SK-N-MC (cell line): ENCODE measurements at regions not wholly inside any gene's neighbourhood (a gene's known extent, or its start where the extent isn't known, plus 50 kb on each side); places are given as distances from the start of the nearest gene placed in this dataset.

Experiments
- DNase-seq: peaks from one replicate; pipeline ENCODE4 v3.0.0-alpha.2; 2011; ENCODE audit warnings: low read depth, low spot score
- H3K27ac ChIP-seq: fragments of 200-600 bp; sonication (generic); 2 replicates; pipeline ENCODE4 v1.5.1; 2016; ENCODE audit warnings: mixed run types
- H3K36me3 ChIP-seq: fragments of 200-600 bp; sonication (generic); 2 replicates; pipeline ENCODE4 v1.6.1; 2017; ENCODE audit warnings: antibody characterized with exemption, low read length, mixed read lengths; ENCODE audit not compliant: insufficient read depth
- H3K4me3 ChIP-seq: fragments of 200-600 bp; sonication (generic); 2 replicates; pipeline ENCODE4 v1.5.1; 2016
- H3K9ac ChIP-seq: fragments of 200-600 bp; sonication (generic); 2 replicates; pipeline ENCODE4 v1.8.0; 2017; ENCODE audit warnings: mixed run types, mixed read lengths; ENCODE audit not compliant: insufficient read length
- H3K9me3 ChIP-seq: fragments of 200-600 bp; sonication (generic); 2 replicates; pipeline ENCODE4 v1.6.1; 2017; ENCODE audit warnings: low read depth, mild to moderate bottlenecking, antibody characterized with exemption, low read length, moderate library complexity, mixed read lengths
- EZH2 ChIP-seq: fragments of 200-600 bp; sonication (generic); IDR thresholded peaks from one replicate; pipeline ENCODE4 v1.6.1; 2017; ENCODE audit warnings: antibody characterized with exemption
- FOXP2 ChIP-seq: optimal IDR thresholded peaks from 2 replicates; pipeline ENCODE3; 2011; ENCODE audit warnings: mild to moderate bottlenecking, moderate library complexity; ENCODE audit not compliant: insufficient read depth; ENCODE audit errors: extremely low read length, control extremely low read depth
- POLR2AphosphoS5 ChIP-seq: IDR thresholded peaks from 2 replicates; pipeline ENCODE4 v1.6.1; 2012; ENCODE audit warnings: mild to moderate bottlenecking, low read depth, low read length, borderline replicate concordance

- Histone ChIP-seq H3K4me3 (no peak overlapping the region), H3K9ac (no peak overlapping the region), H3K27ac (no peak overlapping the region), H3K9me3 (no peaks in the 10 kb centered on the region), H3K36me3 (no peaks in the 10 kb centered on the region)
- no peak for TF ChIP-seq EZH2
- no peak for TF ChIP-seq FOXP2
- no peak for TF ChIP-seq POLR2AphosphoS5
- DNase-seq: no peak
Observed at GRCh38 chr11:38019072-38019775, 1421.2 kb upstream of the RAG2 start.

GRCh38 chr11:38014405-38014804 is 1416.4 kb upstream of the RAG2 start:
- TF ChIP-seq EZH2 (no peak), POLR2AphosphoS5 (no peak), FOXP2 (no peak)
- peak overlapping the region; percentile 1; the same call in 1 of the 2 replicates for H3K27ac ChIP-seq

DNA sequence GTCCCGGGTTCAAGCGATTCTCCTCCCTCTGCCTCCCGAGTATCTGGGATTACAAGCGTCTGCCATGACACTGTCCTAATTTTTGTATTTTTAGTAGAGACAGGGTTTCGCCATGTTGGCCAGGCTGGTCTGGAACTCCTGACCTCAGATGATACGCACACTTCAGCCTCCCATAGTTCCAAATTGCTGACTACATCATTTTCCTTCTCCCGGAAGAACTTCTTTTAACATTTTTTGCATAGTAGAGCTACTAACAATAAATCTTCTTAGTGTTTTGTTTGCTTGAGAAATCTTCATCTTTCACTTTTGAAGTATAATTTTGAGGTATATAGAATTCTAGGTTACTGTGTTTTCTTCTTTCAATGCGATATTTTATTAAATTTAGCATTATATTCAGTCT is 1415.1 kb upstream of the RAG2 start:
- Histone ChIP-seq H3K4me3 (no peak overlapping the region), H3K9me3 (no peaks in the 10 kb centered on the region), H3K36me3 (no peaks in the 10 kb centered on the region), H3K27ac (no peak overlapping the region), H3K9ac (no peak overlapping the region)
- TF ChIP-seq POLR2AphosphoS5 (no peak), EZH2 (no peak), FOXP2 (no peak)
- no peak for DNase-seq

More at GRCh38 chr11:38014405-38014804, 1416.4 kb upstream of the RAG2 start:
- Histone ChIP-seq H3K9ac (no peak overlapping the region), H3K4me3 (peak overlapping the region; percentile 19; the same call in 1 of the 2 replicates), H3K36me3 (no peaks in the 10 kb centered on the region), H3K9me3 (no peaks in the 10 kb centered on the region)
- peak; percentile 53 for DNase-seq

- H3K9me3 ChIP-seq: no peaks in the 10 kb centered on the region
- H3K27ac ChIP-seq: no peak overlapping the region
- TF ChIP-seq EZH2 (no peak), POLR2AphosphoS5 (no peak), FOXP2 (no peak)
- no peaks in the 10 kb centered on the region for H3K36me3 ChIP-seq
- no peak overlapping the region for H3K9ac ChIP-seq
- no peak overlapping the region for H3K4me3 ChIP-seq
- no peak for DNase-seq
Observed at GRCh38 chr11:38011496-38011895, 1413.5 kb upstream of the RAG2 start.

DNA sequence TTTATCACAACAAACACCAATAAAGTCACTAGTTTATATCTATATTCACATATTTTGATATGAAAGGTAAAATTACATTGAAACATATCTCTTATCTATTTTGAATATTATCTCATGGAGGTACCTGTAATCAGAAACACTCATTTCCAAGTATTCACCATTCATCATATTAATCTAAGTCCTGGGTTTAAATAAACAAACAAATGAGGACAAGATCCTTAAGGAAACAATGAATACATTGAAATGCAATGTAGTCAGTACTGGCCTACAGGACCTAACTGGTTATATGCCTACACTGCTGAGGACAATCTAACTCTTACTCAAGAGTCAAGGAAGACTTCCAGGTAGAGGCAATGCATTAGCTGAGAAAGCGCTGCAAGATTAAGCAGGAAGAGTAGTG is 1411.9 kb upstream of the RAG2 start:
- no peaks in the 10 kb centered on the region for H3K36me3 ChIP-seq
- no peak for DNase-seq
- H3K27ac ChIP-seq: no peak overlapping the region
- H3K4me3 ChIP-seq: no peak overlapping the region
- H3K9me3 ChIP-seq: no peaks in the 10 kb centered on the region
- TF ChIP-seq FOXP2 (no peak), POLR2AphosphoS5 (no peak)
- H3K9ac ChIP-seq: no peak overlapping the region

GRCh38 chr11:38006466-38006865 is 1408.4 kb upstream of the RAG2 start:
- TF ChIP-seq POLR2AphosphoS5 (no peak), FOXP2 (no peak), EZH2 (no peak)
- Histone ChIP-seq H3K4me3 (no peak overlapping the region), H3K9me3 (no peaks in the 10 kb centered on the region), H3K36me3 (no peaks in the 10 kb centered on the region), H3K9ac (no peak overlapping the region), H3K27ac (no peak overlapping the region)
- DNase-seq: no peak

DNA sequence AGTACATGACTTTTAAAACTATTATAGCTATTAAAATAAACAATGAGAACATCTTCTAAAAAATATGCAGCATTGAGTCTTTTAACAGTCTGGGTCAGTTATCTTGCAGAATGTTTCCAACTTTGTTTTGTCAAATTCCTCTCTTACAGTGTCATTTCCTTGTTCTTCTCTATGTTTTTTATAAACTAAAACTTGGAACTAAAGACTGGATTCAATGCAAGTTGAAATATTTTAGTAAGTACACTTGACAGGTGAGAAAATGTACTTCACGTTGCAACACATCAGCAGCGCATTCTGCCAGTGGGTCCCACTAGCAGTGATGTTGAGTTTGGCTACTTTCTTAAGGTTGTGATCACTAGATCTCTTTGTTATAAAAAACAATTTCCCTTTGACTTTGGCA is 1407.6 kb upstream of the RAG2 start:
- no peak overlapping the region for H3K4me3 ChIP-seq
- H3K36me3 ChIP-seq: no peaks in the 10 kb centered on the region
- no peak for TF ChIP-seq FOXP2
- no peak for TF ChIP-seq EZH2
- no peak for TF ChIP-seq POLR2AphosphoS5
- no peak overlapping the region for H3K27ac ChIP-seq
- H3K9ac ChIP-seq: no peak overlapping the region
- no peak for DNase-seq
- no peaks in the 10 kb centered on the region for H3K9me3 ChIP-seq

DNA sequence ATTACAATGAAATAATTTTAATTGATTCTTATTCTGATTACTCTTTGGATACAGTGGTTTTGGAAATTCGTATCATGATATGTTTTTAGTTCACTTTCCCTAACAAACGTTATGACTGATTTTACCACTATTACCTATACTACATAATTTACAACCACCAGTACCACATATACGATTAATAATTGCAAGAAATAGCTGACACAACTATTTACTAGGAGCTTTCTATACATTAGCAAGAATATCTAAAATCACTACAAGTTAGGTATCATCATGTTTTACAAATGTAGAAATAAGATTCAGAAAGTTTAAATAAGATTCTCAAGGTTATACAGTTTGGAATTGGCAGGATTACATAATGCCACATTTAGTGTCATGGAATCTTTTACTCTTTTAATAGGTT is 1401.1 kb upstream of the RAG2 start:
- TF ChIP-seq FOXP2 (no peak), POLR2AphosphoS5 (no peak), EZH2 (no peak)

DNA sequence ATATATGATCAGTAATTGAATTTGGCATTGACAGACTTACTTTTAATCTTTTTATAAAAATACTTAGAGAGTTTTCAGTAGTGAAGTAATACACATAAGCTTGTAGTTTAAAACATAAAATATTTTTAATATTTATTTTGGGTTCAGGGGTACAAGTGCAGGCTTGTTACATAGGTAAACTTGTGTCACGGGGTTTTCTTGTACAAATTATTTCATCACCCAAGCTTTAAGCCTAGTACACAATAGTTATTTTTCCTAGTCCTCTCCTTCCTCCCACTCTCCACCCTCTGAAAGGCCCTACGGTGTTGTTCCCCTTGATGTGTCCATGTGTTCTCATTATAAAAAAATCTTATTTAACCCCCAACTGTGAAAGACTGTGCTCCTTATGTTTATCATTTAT is 1397.8 kb upstream of the RAG2 start:
- H3K9me3 ChIP-seq: no peaks in the 10 kb centered on the region
- no peaks in the 10 kb centered on the region for H3K36me3 ChIP-seq
- H3K9ac ChIP-seq: no peak overlapping the region
- TF ChIP-seq EZH2 (no peak), FOXP2 (no peak), POLR2AphosphoS5 (no peak)
- no peak overlapping the region for H3K27ac ChIP-seq
- no peak overlapping the region for H3K4me3 ChIP-seq
- no peak for DNase-seq

More for the DNA sequence above, 1401.1 kb upstream of the RAG2 start:
- no peak overlapping the region for H3K4me3 ChIP-seq
- no peak overlapping the region for H3K9ac ChIP-seq
- no peaks in the 10 kb centered on the region for H3K36me3 ChIP-seq
- H3K9me3 ChIP-seq: no peaks in the 10 kb centered on the region
- DNase-seq: no peak
- H3K27ac ChIP-seq: no peak overlapping the region
